OCI-LY7 (cell line): ENCODE measurements at regions not wholly inside any gene's neighbourhood (a gene's known extent, or its start where the extent isn't known, plus 50 kb on each side); places are given as distances from the start of the nearest gene placed in this dataset.

ENCODE experiments used
- BruUV-seq: library from RNA; stranded (reverse); fragments of 400-500 nt; replicated peaks from 2 replicates; lab custom pipeline; 2021; lab: Mats Ljungman, UMichigan
- CTCF ChIA-PET: fragments of 300-600 bp; sonication (Branson Sonifier 250); formaldehyde crosslinking; loops from one replicate; lab custom pipeline; 2022; ENCODE audit warnings: antibody characterized with exemption; ENCODE audit not compliant: unreplicated experiment; lab: Charles Lee
- POLR2A ChIA-PET: fragments of 300-600 bp; sonication (Branson Sonifier 250); formaldehyde crosslinking; loops from one replicate; lab custom pipeline; 2022; ENCODE audit warnings: antibody characterized with exemption; lab: Charles Lee
- DNase-seq: peaks from one replicate; pipeline ENCODE4 v3.0.0-alpha.2; 2015; ENCODE audit warnings: low spot score
- H2AFZ ChIP-seq: fragments of 200-600 bp; sonication (generic), shearing (Covaris generic); 2 replicates; pipeline ENCODE4 v1.6.1; 2014; ENCODE audit warnings: mild to moderate bottlenecking, antibody characterized with exemption, low read length, moderate library complexity
- H3K27ac ChIP-seq: fragments of 200-600 bp; sonication (generic); 2 replicates; pipeline ENCODE4 v1.5.1; 2014; ENCODE audit warnings: mixed run types, low read depth, mild to moderate bottlenecking, moderate library complexity, low read length, inconsistent platforms; ENCODE audit not compliant: poor library complexity, severe bottlenecking
- H3K36me3 ChIP-seq: fragments of 200-600 bp; sonication (generic); 2 replicates; pipeline ENCODE4 v1.6.1; 2014; ENCODE audit warnings: mild to moderate bottlenecking, antibody characterized with exemption, low read length, moderate library complexity, mixed read lengths; ENCODE audit not compliant: insufficient read depth
- H3K4me1 ChIP-seq: fragments of 200-600 bp; sonication (generic); 2 replicates; pipeline ENCODE4 v1.5.1; 2014; ENCODE audit warnings: mild to moderate bottlenecking, low read length; ENCODE audit not compliant: insufficient read depth, poor library complexity, severe bottlenecking
- H3K4me2 ChIP-seq: fragments of 200-600 bp; sonication (generic); 2 replicates; pipeline ENCODE4 v1.6.1; 2014; ENCODE audit warnings: mild to moderate bottlenecking, low read length
- H3K4me3 ChIP-seq: fragments of 200-600 bp; sonication (generic); 2 replicates; pipeline ENCODE4 v1.5.1; 2014; ENCODE audit warnings: mild to moderate bottlenecking, low read depth, low read length; ENCODE audit not compliant: poor library complexity, severe bottlenecking
- H3K79me2 ChIP-seq: fragments of 200-600 bp; sonication (generic); 2 replicates; pipeline ENCODE4 v1.6.1; 2016; ENCODE audit warnings: low read depth, mild to moderate bottlenecking, low read length, moderate library complexity, mixed read lengths; ENCODE audit not compliant: insufficient read depth
- H3K9me2 ChIP-seq: fragments of 200-600 bp; sonication (generic); 2 replicates; pipeline ENCODE4 v1.6.1; 2016; ENCODE audit warnings: mild to moderate bottlenecking, low read length, mixed read lengths; ENCODE audit not compliant: insufficient read depth
- H3K9me3 ChIP-seq: fragments of 200-600 bp; sonication (generic); 2 replicates; pipeline ENCODE4 v1.6.1; 2014; ENCODE audit warnings: mild to moderate bottlenecking, mixed run types, low read length, mixed read lengths
- H4K20me1 ChIP-seq: fragments of 200-600 bp; sonication (generic); 2 replicates; pipeline ENCODE4 v1.6.1; 2014; ENCODE audit warnings: mild to moderate bottlenecking, antibody characterized with exemption, low read length, moderate library complexity, mixed read lengths; ENCODE audit not compliant: insufficient read depth
- CTCF ChIP-seq: fragments of 200-600 bp; sonication (generic); conservative IDR thresholded peaks from 2 replicates; pipeline ENCODE4 v1.5.1; 2014; ENCODE audit warnings: mild to moderate bottlenecking, antibody characterized with exemption, low read length, moderate library complexity, mixed read lengths
- EZH2phosphoT487 ChIP-seq: fragments of 200-600 bp; sonication (generic); IDR thresholded peaks from 2 replicates; pipeline ENCODE4 v1.6.1; 2018; ENCODE audit warnings: low read depth, borderline replicate concordance, mild to moderate bottlenecking, mixed run types, antibody characterized with exemption, low read length, moderate library complexity, mixed read lengths
- intact Hi-C: fragments of 100-400 bp; cut with micrococcal nuclease; formaldehyde crosslinking; loops from one replicate; pipeline ENCODE4 v1.10.0; 2022; ENCODE audit not compliant: unreplicated experiment

DNA sequence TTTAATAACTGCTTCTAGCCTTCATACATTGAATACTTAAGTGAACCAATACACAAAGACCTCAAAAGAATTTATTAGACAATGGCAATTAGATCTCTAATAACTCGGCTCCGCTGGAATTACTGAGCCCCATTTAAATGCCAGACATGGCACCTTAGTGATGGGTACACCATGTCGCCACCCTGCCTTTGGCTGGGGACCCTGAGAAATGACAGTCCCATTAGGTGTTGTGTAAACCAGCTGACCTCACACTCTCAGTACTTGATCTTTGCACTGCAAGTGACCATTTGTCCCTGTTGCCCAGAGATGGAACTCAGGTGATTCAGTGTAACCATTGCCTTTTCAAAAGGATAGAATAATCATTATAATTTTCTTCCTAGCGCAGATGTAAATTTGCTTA lies 144.6 kb upstream of the SMARCAD1 start:
- CTCF ChIA-PET: no interaction called here
- intact Hi-C loops: no loop called here

DNA sequence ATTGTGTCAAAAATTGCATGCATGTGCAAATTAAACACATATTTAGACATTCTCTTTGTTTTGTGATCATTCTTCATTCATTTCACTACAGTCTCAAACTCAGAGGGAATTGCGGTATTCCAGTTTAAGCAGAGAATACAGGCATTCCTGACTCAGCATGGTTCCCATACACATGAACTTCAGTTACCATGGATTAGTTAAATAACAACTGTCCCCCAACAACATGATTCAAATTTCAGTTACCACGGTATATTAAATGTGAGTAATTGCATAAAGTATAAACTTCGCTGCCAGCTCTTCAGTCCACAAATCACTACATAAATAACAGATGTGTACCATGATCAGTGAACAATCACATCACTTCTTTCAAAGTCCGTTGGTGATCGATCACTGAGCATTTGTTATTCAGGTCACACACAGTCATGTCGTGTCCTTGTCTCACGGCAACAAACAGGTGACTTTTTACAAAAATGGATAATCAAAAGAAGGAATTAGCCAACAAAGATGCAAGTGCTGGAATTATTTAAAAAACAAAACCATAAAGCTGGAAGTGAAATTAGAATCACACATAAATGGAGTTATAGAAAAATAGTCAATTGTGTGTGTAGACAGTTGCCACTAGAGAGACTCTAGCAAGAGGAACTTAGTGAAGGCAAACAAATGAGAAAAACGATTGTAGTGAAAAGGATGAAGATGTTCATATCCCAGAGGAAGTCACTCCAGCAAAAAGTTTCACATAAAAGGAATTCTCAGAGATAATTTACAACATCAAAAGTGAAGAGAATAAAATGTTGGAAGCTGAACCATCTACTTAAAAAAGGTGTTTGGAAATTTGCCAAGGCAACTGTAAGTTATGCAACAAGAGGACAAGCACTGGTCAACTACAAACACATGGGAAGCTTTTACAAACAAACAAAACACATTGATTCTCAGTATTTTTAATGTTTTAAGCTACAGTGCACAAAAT lies 138.6 kb upstream of the SMARCAD1 start:
- intact Hi-C loops: no loop called here
- Histone ChIP-seq H3K9me2 (no peaks in the 10 kb centered on the region), H3K79me2 (no peaks in the 10 kb centered on the region), H3K9me3 (no peaks in the 10 kb centered on the region), H3K27ac (no peak overlapping the region), H3K4me2 (no peak overlapping the region), H3K4me1 (no peaks in the 10 kb centered on the region), H4K20me1 (no peaks in the 10 kb centered on the region), H2AFZ (no peak overlapping the region), H3K4me3 (no peak overlapping the region), H3K36me3 (no peaks in the 10 kb centered on the region)
- ChIA-PET POLR2A (no interaction called here), CTCF (no interaction called here)
- no TSS peak for BruUV-seq
- DNase-seq: no peak
- TF ChIP-seq CTCF: no peak
- TF ChIP-seq EZH2phosphoT487: no peak

More for the DNA sequence above, 144.6 kb upstream of the SMARCAD1 start:
- Histone ChIP-seq H3K27ac (no peak overlapping the region), H3K4me3 (no peak overlapping the region), H3K9me3 (no peaks in the 10 kb centered on the region), H2AFZ (no peak overlapping the region), H3K79me2 (no peaks in the 10 kb centered on the region), H3K4me2 (no peak overlapping the region), H3K4me1 (no peaks in the 10 kb centered on the region), H3K9me2 (no peaks in the 10 kb centered on the region), H4K20me1 (no peaks in the 10 kb centered on the region), H3K36me3 (no peaks in the 10 kb centered on the region)
- BruUV-seq: no TSS peak
- POLR2A ChIA-PET: no interaction called here
- DNase-seq: no peak
- no peak for TF ChIP-seq EZH2phosphoT487
- TF ChIP-seq CTCF: no peak

DNA sequence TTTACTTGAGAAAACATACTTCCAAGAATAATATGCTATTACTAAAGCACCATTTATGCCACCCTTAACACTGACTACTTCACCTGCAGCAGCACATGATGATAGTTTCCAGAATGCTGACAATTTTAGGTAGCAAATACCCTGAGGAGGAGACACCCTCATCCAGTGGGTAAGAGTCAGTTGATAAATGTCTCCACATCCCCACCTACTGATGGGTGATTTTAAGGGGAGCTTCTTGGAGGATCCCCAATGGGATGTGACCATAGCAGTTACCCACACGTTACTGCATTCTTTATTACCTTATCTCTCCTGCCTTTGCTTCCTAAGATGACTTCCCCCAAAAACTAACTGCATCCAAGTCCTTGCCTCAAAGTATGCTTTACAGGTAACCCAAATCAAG lies 131.2 kb upstream of the SMARCAD1 start:
- H3K9me3 ChIP-seq: peaks cover 6% of the 10 kb centered on the region; the same call in 1 of the 2 replicates
- no peaks in the 10 kb centered on the region for H4K20me1 ChIP-seq
- BruUV-seq: no TSS peak
- no peak overlapping the region for H3K4me2 ChIP-seq
- TF ChIP-seq EZH2phosphoT487: no peak
- TF ChIP-seq CTCF: no peak
- no peak overlapping the region for H3K27ac ChIP-seq
- H3K79me2 ChIP-seq: no peaks in the 10 kb centered on the region
- POLR2A ChIA-PET: no interaction called here
- no peak overlapping the region for H3K4me3 ChIP-seq
- no peak overlapping the region for H2AFZ ChIP-seq
- H3K4me1 ChIP-seq: no peaks in the 10 kb centered on the region
- no peaks in the 10 kb centered on the region for H3K36me3 ChIP-seq
- peak; percentile 0 for DNase-seq
- intact Hi-C loops: no loop called here
- CTCF ChIA-PET: no interaction called here
- H3K9me2 ChIP-seq: no peaks in the 10 kb centered on the region
